ENCODE measurements at regions not wholly inside any gene's neighbourhood (a gene's known extent, or its start where the extent isn't known, plus 50 kb on each side); places are given as distances from the start of the nearest gene placed in this dataset.
A peak's percentile ranks its signal among the peaks of the same experiment; 100 is the strongest.

GRCh38 chr17:74008196-74008595, 195.3 kb upstream of the RPL38 start:
- DNase-seq (ENCODE audit: low spot score), result peak; percentile 41
- Mint-ChIP-seq H3K27ac (no peak overlapping the region), H3K4me3 (no peak overlapping the region), H3K9me3 (no peaks in the 10 kb centered on the region), H3K4me1 (ENCODE audit: low read depth) (peaks cover 28% of the 10 kb centered on the region), H3K27me3 (ENCODE audit: low read depth) (peaks cover 18% of the 10 kb centered on the region), H3K36me3 (ENCODE audit: low read depth) (no peaks in the 10 kb centered on the region)

GRCh38 chr17:74009056-74009625, 194.3 kb upstream of the RPL38 start:
- Mint-ChIP-seq H3K27me3 (ENCODE audit: low read depth) (peaks cover 16% of the 10 kb centered on the region), H3K4me3 (no peak overlapping the region), H3K9me3 (no peaks in the 10 kb centered on the region), H3K27ac (no peak overlapping the region), H3K36me3 (ENCODE audit: low read depth) (no peaks in the 10 kb centered on the region), H3K4me1 (ENCODE audit: low read depth) (peaks cover 36% of the 10 kb centered on the region)
- no peak for DNase-seq (ENCODE audit: low spot score)

GRCh38 chr17:74010903-74011302, 192.6 kb upstream of the RPL38 start:
- H3K27ac Mint-ChIP-seq, result peak overlapping the region; percentile 58
- no peaks in the 10 kb centered on the region for H3K9me3 Mint-ChIP-seq
- no peaks in the 10 kb centered on the region for H3K36me3 Mint-ChIP-seq (ENCODE audit: low read depth)
- H3K4me1 Mint-ChIP-seq (ENCODE audit: low read depth), result peaks cover 43% of the 10 kb centered on the region
- peaks cover 15% of the 10 kb centered on the region for H3K27me3 Mint-ChIP-seq (ENCODE audit: low read depth)
- no peak overlapping the region for H3K4me3 Mint-ChIP-seq
- no peak for DNase-seq (ENCODE audit: low spot score)

DNA sequence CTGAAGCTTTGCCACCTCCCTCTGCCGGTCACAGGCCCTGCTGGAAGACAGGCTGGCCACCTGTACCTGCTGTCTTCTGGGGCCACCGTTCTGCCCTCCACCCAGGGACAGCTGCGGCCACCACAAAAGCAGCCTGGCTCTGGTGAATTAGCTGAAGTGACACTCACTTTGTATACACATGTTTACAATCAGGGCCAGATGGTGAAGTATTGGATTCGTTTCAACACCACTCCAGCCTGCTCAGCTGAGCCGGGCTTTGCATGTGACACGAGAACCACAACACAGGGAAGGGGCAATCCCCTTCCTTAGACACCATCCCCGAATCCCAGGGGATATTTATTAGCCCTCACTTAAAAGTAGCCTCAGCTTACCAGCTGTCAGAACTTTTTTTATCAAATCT, 191.5 kb upstream of the RPL38 start:
- peak overlapping the region; percentile 56 for H3K4me3 Mint-ChIP-seq

GRCh38 chr17:74012465-74012864, 191.0 kb upstream of the RPL38 start:
- peak; percentile 37 for DNase-seq (ENCODE audit: low spot score)
- H3K4me1 Mint-ChIP-seq (ENCODE audit: low read depth), result peaks cover 43% of the 10 kb centered on the region
- H3K27ac Mint-ChIP-seq, result peak overlapping the region; percentile 91
- no peaks in the 10 kb centered on the region for H3K9me3 Mint-ChIP-seq
- H3K4me3 Mint-ChIP-seq, result peak overlapping the region; percentile 56
- H3K27me3 Mint-ChIP-seq (ENCODE audit: low read depth), result peaks cover 16% of the 10 kb centered on the region
- no peaks in the 10 kb centered on the region for H3K36me3 Mint-ChIP-seq (ENCODE audit: low read depth)

More for the DNA sequence above, 191.5 kb upstream of the RPL38 start:
- Mint-ChIP-seq H3K36me3 (ENCODE audit: low read depth) (no peaks in the 10 kb centered on the region), H3K4me1 (ENCODE audit: low read depth) (peaks cover 43% of the 10 kb centered on the region), H3K27me3 (ENCODE audit: low read depth) (peaks cover 17% of the 10 kb centered on the region), H3K9me3 (no peaks in the 10 kb centered on the region), H3K27ac (peak overlapping the region; percentile 91)
- DNase-seq (ENCODE audit: low spot score), result no peak

DNA sequence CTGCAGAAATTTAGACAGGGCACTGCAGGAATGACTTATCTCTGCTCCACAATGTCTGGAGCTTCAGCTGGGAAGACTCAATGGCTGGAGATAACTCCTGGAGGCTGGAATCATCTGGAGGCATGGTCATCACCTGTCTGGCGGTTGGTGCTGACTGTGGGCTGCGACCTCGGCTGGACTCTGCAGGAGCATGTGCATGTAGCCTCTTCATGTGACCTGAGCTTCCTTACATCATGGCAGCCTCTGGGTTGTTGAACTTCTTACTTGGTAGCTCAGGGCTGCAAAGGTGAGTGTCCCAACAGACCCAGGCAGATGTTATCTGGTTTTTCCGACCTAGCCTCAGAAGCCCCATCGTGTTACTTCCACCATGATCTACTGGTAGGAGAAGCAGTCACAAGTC, 188.2 kb upstream of the RPL38 start:
- H3K9me3 Mint-ChIP-seq, result no peaks in the 10 kb centered on the region
- no peak overlapping the region for H3K4me3 Mint-ChIP-seq
- H3K27me3 Mint-ChIP-seq (ENCODE audit: low read depth), result peaks cover 13% of the 10 kb centered on the region
- no peak overlapping the region for H3K27ac Mint-ChIP-seq
- H3K36me3 Mint-ChIP-seq (ENCODE audit: low read depth), result no peaks in the 10 kb centered on the region
- peaks cover 41% of the 10 kb centered on the region for H3K4me1 Mint-ChIP-seq (ENCODE audit: low read depth)
- no peak for DNase-seq (ENCODE audit: low spot score)

GRCh38 chr17:74015990-74016389, 187.5 kb upstream of the RPL38 start:
- Mint-ChIP-seq H3K9me3 (no peaks in the 10 kb centered on the region), H3K27me3 (ENCODE audit: low read depth) (peaks cover 13% of the 10 kb centered on the region), H3K27ac (no peak overlapping the region), H3K4me3 (no peak overlapping the region), H3K4me1 (ENCODE audit: low read depth) (peaks cover 39% of the 10 kb centered on the region), H3K36me3 (ENCODE audit: low read depth) (no peaks in the 10 kb centered on the region)
- DNase-seq (ENCODE audit: low spot score), result no peak

DNA sequence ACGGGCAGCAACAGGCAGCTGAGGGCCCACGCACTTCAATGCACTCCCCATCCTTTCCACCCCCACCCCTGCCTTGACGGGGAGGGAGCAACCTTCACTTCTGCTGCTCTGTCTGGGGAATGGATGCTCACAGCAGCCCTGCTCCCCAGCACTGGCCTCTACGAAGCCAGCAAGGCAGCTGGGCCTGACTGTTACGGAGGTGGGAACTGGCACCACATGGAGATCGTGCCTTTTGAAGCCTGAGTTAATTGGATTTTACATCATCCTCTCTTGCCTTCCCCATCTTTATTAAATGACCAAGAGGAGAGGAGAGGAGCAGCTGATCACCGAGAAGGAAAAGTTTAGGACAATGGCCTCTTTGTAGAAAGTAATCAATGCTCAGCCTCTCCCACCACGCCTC, 187.0 kb upstream of the RPL38 start:
- no peak overlapping the region for H3K27ac Mint-ChIP-seq
- H3K4me3 Mint-ChIP-seq, result no peak overlapping the region
- peaks cover 13% of the 10 kb centered on the region for H3K27me3 Mint-ChIP-seq (ENCODE audit: low read depth)
- peaks cover 38% of the 10 kb centered on the region for H3K4me1 Mint-ChIP-seq (ENCODE audit: low read depth)
- no peaks in the 10 kb centered on the region for H3K9me3 Mint-ChIP-seq
- H3K36me3 Mint-ChIP-seq (ENCODE audit: low read depth), result no peaks in the 10 kb centered on the region
- no peak for DNase-seq (ENCODE audit: low spot score)

GRCh38 chr17:74017466-74017865, 186.0 kb upstream of the RPL38 start:
- peaks cover 13% of the 10 kb centered on the region for H3K27me3 Mint-ChIP-seq (ENCODE audit: low read depth)
- no peaks in the 10 kb centered on the region for H3K9me3 Mint-ChIP-seq
- H3K4me3 Mint-ChIP-seq, result no peak overlapping the region

DNA sequence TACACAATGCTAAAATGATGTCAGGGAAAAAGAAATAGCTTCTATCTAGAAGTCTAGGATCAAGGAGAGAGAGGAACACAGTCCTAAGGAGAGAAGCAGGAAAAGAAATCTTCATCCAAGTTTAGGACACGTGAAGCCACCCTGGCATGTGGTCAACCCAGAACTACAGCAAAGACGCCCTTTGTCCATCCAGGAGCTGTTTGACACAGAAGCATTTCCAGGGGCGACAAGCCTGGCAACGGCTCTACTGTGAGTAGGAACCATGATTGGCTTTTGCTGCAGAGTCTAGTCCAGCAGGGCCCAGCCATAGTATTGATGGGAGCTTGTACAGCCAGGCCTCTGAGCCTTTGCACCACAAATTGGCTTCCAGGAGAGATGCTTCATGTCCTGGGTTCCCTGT, 185.4 kb upstream of the RPL38 start:
- Mint-ChIP-seq H3K9me3 (no peaks in the 10 kb centered on the region), H3K36me3 (ENCODE audit: low read depth) (no peaks in the 10 kb centered on the region), H3K4me1 (ENCODE audit: low read depth) (peaks cover 28% of the 10 kb centered on the region), H3K27ac (no peak overlapping the region), H3K27me3 (ENCODE audit: low read depth) (peaks cover 17% of the 10 kb centered on the region), H3K4me3 (no peak overlapping the region)
- DNase-seq (ENCODE audit: low spot score), result no peak

More at GRCh38 chr17:74017466-74017865, 186.0 kb upstream of the RPL38 start:
- DNase-seq (ENCODE audit: low spot score), result no peak
- Mint-ChIP-seq H3K36me3 (ENCODE audit: low read depth) (no peaks in the 10 kb centered on the region), H3K4me1 (ENCODE audit: low read depth) (peaks cover 33% of the 10 kb centered on the region), H3K27ac (no peak overlapping the region)

DNA sequence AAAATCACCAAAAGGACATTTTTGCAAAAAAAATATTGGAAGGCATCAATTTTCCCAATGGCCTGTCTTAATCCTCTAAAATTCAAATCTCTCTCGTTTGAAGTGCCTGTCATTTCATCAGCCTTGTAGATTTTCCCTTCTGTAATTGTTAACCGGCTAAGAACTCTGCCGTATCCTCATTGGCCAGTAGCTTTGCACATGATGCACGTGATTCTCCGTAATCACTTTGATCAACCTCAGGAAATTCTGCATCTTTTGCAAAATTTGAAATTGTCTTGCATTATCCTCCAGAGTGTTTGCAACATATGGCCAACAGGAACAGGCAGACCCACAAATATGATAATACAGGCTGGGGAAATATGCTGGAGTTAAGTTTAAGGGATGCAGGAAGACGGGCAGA, 184.2 kb upstream of the RPL38 start:
- Mint-ChIP-seq H3K36me3 (ENCODE audit: low read depth) (no peaks in the 10 kb centered on the region), H3K27me3 (ENCODE audit: low read depth) (peaks cover 18% of the 10 kb centered on the region), H3K27ac (no peak overlapping the region), H3K4me1 (ENCODE audit: low read depth) (peaks cover 19% of the 10 kb centered on the region), H3K9me3 (no peaks in the 10 kb centered on the region), H3K4me3 (no peak overlapping the region)
- no peak for DNase-seq (ENCODE audit: low spot score)

- Mint-ChIP-seq H3K36me3 (ENCODE audit: low read depth) (no peaks in the 10 kb centered on the region), H3K27ac (peak overlapping the region; percentile 46), H3K4me1 (ENCODE audit: low read depth) (peaks cover 15% of the 10 kb centered on the region), H3K27me3 (ENCODE audit: low read depth) (peaks cover 19% of the 10 kb centered on the region), H3K4me3 (peak overlapping the region; percentile 15), H3K9me3 (no peaks in the 10 kb centered on the region)
- no peak for DNase-seq (ENCODE audit: low spot score)
These were observed 183.6 kb upstream of the RPL38 start for GRCh38 chr17:74019860-74020259.

DNA sequence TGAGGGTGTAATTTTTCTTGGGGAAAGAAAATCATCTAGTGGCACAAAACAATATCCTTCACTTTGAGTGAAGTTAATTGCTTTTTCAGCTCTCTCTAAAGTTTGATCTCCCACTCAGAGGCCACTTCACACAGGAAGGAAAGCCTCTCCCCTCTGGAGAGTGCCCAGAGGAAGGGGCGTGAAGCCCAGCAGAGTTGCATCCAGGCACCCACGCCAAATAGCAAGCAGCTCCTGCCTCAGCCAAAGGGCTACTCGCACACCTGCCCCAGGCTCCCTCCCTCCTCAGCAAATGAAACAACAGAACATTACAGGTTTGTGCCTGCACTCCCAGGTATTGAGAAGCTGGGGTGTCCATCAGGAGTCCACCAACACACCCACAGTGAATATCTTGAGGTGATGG, 183.0 kb upstream of the RPL38 start:
- Mint-ChIP-seq H3K27ac (no peak overlapping the region), H3K36me3 (ENCODE audit: low read depth) (no peaks in the 10 kb centered on the region), H3K9me3 (no peaks in the 10 kb centered on the region), H3K27me3 (ENCODE audit: low read depth) (peaks cover 22% of the 10 kb centered on the region), H3K4me1 (ENCODE audit: low read depth) (peaks cover 14% of the 10 kb centered on the region), H3K4me3 (no peak overlapping the region)
- no peak for DNase-seq (ENCODE audit: low spot score)

DNA sequence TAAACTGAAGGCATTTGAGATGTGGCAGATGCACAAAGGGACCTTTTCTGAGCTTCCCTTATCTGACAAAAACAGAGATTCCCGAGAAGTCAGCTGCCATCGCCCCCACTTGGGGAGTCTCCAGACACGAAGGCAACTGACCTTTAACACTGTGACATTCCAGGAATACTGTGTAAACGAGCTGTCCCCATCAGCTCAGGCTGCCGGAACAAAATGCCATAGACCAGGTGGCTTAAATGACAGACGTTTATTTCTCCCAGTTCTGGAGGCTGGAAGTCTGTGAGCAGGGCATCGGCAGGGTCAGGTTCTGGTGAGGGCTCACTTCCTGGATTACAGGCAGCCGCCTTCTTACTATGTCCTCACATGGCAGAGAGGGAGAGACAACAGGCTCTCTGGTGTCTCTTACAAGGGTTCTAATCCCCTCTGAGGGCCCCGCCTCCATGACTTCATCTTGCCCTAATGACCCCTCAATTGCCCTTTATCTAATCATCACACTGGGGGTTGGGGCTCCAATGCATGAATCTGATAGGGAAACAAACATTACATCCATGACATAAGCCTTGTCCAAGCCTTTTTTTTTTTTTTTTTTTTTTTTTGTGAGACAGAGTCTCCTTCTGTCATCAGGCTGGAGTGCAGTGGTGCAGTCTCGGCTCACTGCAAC, 178.5 kb upstream of the RPL38 start:
- Mint-ChIP-seq H3K36me3 (ENCODE audit: low read depth) (no peaks in the 10 kb centered on the region), H3K9me3 (no peaks in the 10 kb centered on the region), H3K27me3 (ENCODE audit: low read depth) (peaks cover 18% of the 10 kb centered on the region), H3K4me3 (no peak overlapping the region), H3K4me1 (ENCODE audit: low read depth) (peaks cover 11% of the 10 kb centered on the region), H3K27ac (no peak overlapping the region)
- DNase-seq (ENCODE audit: low spot score), result no peak

- H3K27me3 Mint-ChIP-seq (ENCODE audit: low read depth), result peaks cover 18% of the 10 kb centered on the region
- DNase-seq (ENCODE audit: low spot score), result no peak
- peaks cover 4% of the 10 kb centered on the region for H3K4me1 Mint-ChIP-seq (ENCODE audit: low read depth)
- no peaks in the 10 kb centered on the region for H3K9me3 Mint-ChIP-seq
- H3K36me3 Mint-ChIP-seq (ENCODE audit: low read depth), result no peaks in the 10 kb centered on the region
- H3K4me3 Mint-ChIP-seq, result no peak overlapping the region
- no peak overlapping the region for H3K27ac Mint-ChIP-seq
These were observed 176.0 kb upstream of the RPL38 start for GRCh38 chr17:74027444-74027843.
